Mesendoderm (in vitro differentiated cells): ENCODE measurements at regions not wholly inside any gene's neighbourhood (a gene's known extent, or its start where the extent isn't known, plus 50 kb on each side); places are given as distances from the start of the nearest gene placed in this dataset.

Experiments
- DNase-seq: peaks from one replicate; pipeline ENCODE4 v3.0.0; 2013
- H2AK5ac ChIP-seq: 2 replicates; pipeline ENCODE4 v1.6.1; 2013; ENCODE audit warnings: low read length, inconsistent platforms
- H2BK120ac ChIP-seq: 2 replicates; pipeline ENCODE4 v1.6.1; 2013; ENCODE audit warnings: low read depth, mild to moderate bottlenecking, low read length, moderate library complexity, mixed read lengths
- H2BK15ac ChIP-seq: replicated peaks from 2 replicates; pipeline ENCODE4 v1.6.1; 2013; ENCODE audit warnings: low read depth, mild to moderate bottlenecking, moderate library complexity
- H2BK5ac ChIP-seq: 2 replicates; pipeline ENCODE4 v1.6.1; 2013; ENCODE audit warnings: low read length, inconsistent platforms
- H3K18ac ChIP-seq: 2 replicates; pipeline ENCODE4 v1.6.1; 2013; ENCODE audit warnings: mild to moderate bottlenecking, low read length, mixed read lengths
- H3K23ac ChIP-seq: one replicate; pipeline ENCODE4 v1.6.1; 2013; ENCODE audit warnings: low read length
- H3K27ac ChIP-seq: 2 replicates; pipeline ENCODE4 v1.5.1; 2013; ENCODE audit warnings: low read depth, mild to moderate bottlenecking, inconsistent platforms, low read length, moderate library complexity
- H3K27me3 ChIP-seq: 2 replicates; pipeline ENCODE4 v1.6.1; 2013; ENCODE audit warnings: low read length, control low read depth, mild to moderate bottlenecking, inconsistent platforms; ENCODE audit not compliant: insufficient read depth, poor library complexity
- H3K36me3 ChIP-seq: 2 replicates; pipeline ENCODE4 v1.6.1; 2013; ENCODE audit warnings: low read length, inconsistent platforms; ENCODE audit not compliant: control insufficient read depth, insufficient read depth
- H3K4ac ChIP-seq: one replicate; pipeline ENCODE4 v1.6.1; 2013; ENCODE audit warnings: low read depth, mild to moderate bottlenecking, low read length, moderate library complexity
- H3K4me1 ChIP-seq: 2 replicates; pipeline ENCODE4 v1.6.1; 2013; ENCODE audit warnings: low read depth, low read length, inconsistent platforms; ENCODE audit not compliant: control insufficient read depth
- H3K4me2 ChIP-seq: 2 replicates; pipeline ENCODE4 v1.6.1; 2013; ENCODE audit warnings: low read length
- H3K4me3 ChIP-seq: 2 replicates; pipeline ENCODE4 v1.5.1; 2013; ENCODE audit warnings: mild to moderate bottlenecking, low read length
- H3K56ac ChIP-seq: one replicate; pipeline ENCODE4 v1.6.1; 2013; ENCODE audit warnings: low read length
- H3K79me1 ChIP-seq: 2 replicates; pipeline ENCODE4 v1.6.1; 2013; ENCODE audit warnings: low read length, inconsistent platforms
- H3K79me2 ChIP-seq: 2 replicates; pipeline ENCODE4 v1.6.1; 2013; ENCODE audit warnings: mild to moderate bottlenecking, low read length; ENCODE audit not compliant: control insufficient read depth, insufficient read depth
- H3K9ac ChIP-seq: 2 replicates; pipeline ENCODE4 v1.6.1; 2013; ENCODE audit warnings: low read length, inconsistent platforms
- H4K5ac ChIP-seq: one replicate; pipeline ENCODE4 v1.6.1; 2013; ENCODE audit warnings: low read length
- H4K8ac ChIP-seq: one replicate; pipeline ENCODE4 v1.6.1; 2013; ENCODE audit warnings: low read depth, mild to moderate bottlenecking, control low read depth, low read length, moderate library complexity
- WGBS: extraction: QIAGEN DNeasy Blood & Tissue Kit; methylation state at CpG from one replicate; pipeline ENCODE4 v1.1.7; 2013; ENCODE audit warnings: low lambda C conversion rate, missing lambda C conversion rate; ENCODE audit not compliant: insufficient coverage; ENCODE audit errors: extremely low coverage; 5-methylcytosine and 5-hydroxymethylcytosine counted together

DNA sequence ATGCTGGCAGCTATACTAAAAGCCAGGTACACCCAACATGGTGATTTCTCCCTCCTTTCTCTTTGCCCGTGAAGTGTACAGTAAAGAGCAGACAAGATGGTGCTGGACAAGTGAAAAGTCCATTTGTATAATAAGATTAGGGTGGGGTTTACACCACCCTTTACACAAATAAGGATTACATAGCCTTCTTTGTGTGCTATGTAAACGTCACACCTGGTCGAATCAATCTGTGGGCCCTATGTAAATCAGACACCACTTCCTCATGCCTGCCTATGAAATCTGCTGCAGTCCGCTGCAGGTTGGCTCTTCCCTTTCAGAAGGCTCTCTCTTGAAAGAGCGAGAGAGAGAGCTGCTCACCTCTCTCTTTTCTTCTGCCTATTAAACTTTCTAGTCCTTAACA lies 1054.3 kb upstream of the SLC39A10 start:
- DNase-seq = no peak
- Histone ChIP-seq H3K4me3 (no peak overlapping the region), H3K79me2 (no peaks in the 10 kb centered on the region), H2BK15ac (no peak overlapping the region), H3K27ac (no peak overlapping the region), H3K9ac (no peak overlapping the region), H3K23ac (no peak overlapping the region), H3K4me1 (no peaks in the 10 kb centered on the region), H4K8ac (no peak overlapping the region), H2BK120ac (no peak overlapping the region), H3K27me3 (no peaks in the 10 kb centered on the region), H2BK5ac (no peak overlapping the region), H3K4me2 (no peak overlapping the region), H3K79me1 (no peaks in the 10 kb centered on the region), H2AK5ac (no peak overlapping the region), H3K36me3 (no peaks in the 10 kb centered on the region), H4K5ac (no peak overlapping the region), H3K56ac (no peak overlapping the region), H3K4ac (no peak overlapping the region), H3K18ac (no peak overlapping the region)
- no CpG with 5 or more reads among the region's 5 CpGs for WGBS

DNA sequence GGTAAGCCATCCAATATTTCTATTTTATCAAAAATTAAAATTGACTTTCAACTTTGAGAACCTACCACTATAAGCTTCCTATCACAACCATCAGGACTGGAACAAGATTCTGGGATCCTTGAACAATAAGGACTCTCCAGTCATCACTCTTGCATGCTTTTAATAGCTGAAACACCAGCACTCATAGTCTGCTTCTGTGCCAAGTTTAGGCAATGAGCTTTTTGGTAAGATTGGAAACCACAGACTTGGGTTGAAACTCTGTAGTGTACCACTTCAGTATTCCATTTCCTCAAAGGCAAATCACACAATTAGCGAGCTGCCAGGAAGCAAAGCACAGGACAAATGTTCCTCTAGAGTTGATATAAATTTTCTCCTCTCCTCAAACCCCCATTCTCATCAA lies 1065.8 kb upstream of the SLC39A10 start:
- Histone ChIP-seq H3K4ac (no peak overlapping the region), H3K4me2 (no peak overlapping the region), H3K79me2 (no peaks in the 10 kb centered on the region), H4K5ac (no peak overlapping the region), H3K27ac (no peak overlapping the region), H3K79me1 (no peaks in the 10 kb centered on the region), H3K9ac (no peak overlapping the region), H3K4me3 (no peak overlapping the region), H3K18ac (no peak overlapping the region), H4K8ac (no peak overlapping the region), H3K4me1 (no peaks in the 10 kb centered on the region), H3K36me3 (no peaks in the 10 kb centered on the region), H2BK15ac (no peak overlapping the region), H2BK120ac (no peak overlapping the region), H3K27me3 (no peaks in the 10 kb centered on the region), H2BK5ac (no peak overlapping the region), H3K56ac (no peak overlapping the region), H2AK5ac (no peak overlapping the region), H3K23ac (no peak overlapping the region)
- WGBS = no CpG with 5 or more reads among the region's 1 CpG
- no peak for DNase-seq

DNA sequence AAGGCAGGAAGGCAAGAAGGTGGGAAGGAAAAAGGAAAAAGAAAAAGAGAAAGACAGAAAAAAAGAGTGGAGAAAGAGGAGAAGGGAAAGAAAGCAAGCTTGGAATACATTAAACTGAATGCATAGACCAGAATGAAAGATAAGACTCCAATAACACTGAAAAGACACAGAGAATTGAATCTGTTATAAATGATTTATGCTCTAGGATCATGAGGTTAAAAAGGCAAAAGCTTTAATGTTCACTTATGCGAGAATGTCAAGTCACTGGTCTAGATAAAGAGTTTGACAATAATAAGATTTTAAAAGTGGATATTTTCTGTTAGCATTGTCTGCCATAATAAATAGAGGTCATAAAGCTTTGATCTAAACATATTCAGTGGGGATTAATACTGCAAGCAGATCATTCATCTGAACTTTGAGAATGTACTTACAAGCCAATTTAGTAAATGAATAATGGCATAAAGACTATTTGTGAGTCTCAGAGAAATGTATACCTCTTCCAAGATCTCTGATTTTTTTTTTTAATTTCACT lies 1069.2 kb upstream of the SLC39A10 start:
- no peak overlapping the region for H3K4me2 ChIP-seq
- H3K9ac ChIP-seq = no peak overlapping the region
- WGBS = no CpG with 5 or more reads among the region's 1 CpG
- no peak overlapping the region for H4K5ac ChIP-seq
- no peak overlapping the region for H3K4ac ChIP-seq
- H3K18ac ChIP-seq = no peak overlapping the region
- H2BK120ac ChIP-seq = no peak overlapping the region
- no peak overlapping the region for H3K4me3 ChIP-seq
- H3K36me3 ChIP-seq = no peaks in the 10 kb centered on the region
- H3K27ac ChIP-seq = no peak overlapping the region
- H3K56ac ChIP-seq = no peak overlapping the region
- no peaks in the 10 kb centered on the region for H3K79me2 ChIP-seq
- no peak overlapping the region for H2AK5ac ChIP-seq
- DNase-seq = no peak
- H3K4me1 ChIP-seq = no peaks in the 10 kb centered on the region
- no peaks in the 10 kb centered on the region for H3K79me1 ChIP-seq
- H4K8ac ChIP-seq = no peak overlapping the region
- H3K27me3 ChIP-seq = no peaks in the 10 kb centered on the region
- H2BK15ac ChIP-seq = no peak overlapping the region
- H3K23ac ChIP-seq = no peak overlapping the region
- no peak overlapping the region for H2BK5ac ChIP-seq

DNA sequence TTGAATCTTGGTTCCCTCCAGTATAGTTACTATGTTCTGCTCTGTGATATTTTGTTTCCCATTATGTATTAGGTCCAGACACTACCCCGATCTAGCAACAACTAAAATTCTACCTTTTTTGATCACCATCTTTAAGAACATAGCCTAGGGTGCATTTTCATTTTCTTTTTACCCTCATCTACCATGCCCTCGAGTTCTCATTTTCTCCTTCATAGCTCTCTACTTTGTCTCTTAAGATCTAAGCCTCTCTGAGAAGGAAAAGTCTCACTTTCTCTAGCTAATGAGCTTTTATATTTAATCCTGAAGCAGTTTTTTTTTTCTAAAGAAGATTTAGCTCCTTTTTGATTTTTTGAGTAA lies 1089.4 kb upstream of the SLC39A10 start:
- Histone ChIP-seq H3K23ac (no peak overlapping the region), H3K27me3 (no peaks in the 10 kb centered on the region), H3K4me2 (no peak overlapping the region), H3K4ac (no peak overlapping the region), H2AK5ac (no peak overlapping the region), H4K8ac (no peak overlapping the region), H2BK120ac (no peak overlapping the region), H3K79me2 (no peaks in the 10 kb centered on the region), H4K5ac (no peak overlapping the region), H2BK15ac (no peak overlapping the region), H3K36me3 (no peaks in the 10 kb centered on the region), H3K56ac (no peak overlapping the region), H3K4me1 (no peaks in the 10 kb centered on the region), H3K79me1 (no peaks in the 10 kb centered on the region), H2BK5ac (no peak overlapping the region), H3K18ac (no peak overlapping the region), H3K4me3 (no peak overlapping the region), H3K27ac (no peak overlapping the region), H3K9ac (no peak overlapping the region)
- WGBS = no CpG with 5 or more reads among the region's 2 CpGs
- DNase-seq = no peak

DNA sequence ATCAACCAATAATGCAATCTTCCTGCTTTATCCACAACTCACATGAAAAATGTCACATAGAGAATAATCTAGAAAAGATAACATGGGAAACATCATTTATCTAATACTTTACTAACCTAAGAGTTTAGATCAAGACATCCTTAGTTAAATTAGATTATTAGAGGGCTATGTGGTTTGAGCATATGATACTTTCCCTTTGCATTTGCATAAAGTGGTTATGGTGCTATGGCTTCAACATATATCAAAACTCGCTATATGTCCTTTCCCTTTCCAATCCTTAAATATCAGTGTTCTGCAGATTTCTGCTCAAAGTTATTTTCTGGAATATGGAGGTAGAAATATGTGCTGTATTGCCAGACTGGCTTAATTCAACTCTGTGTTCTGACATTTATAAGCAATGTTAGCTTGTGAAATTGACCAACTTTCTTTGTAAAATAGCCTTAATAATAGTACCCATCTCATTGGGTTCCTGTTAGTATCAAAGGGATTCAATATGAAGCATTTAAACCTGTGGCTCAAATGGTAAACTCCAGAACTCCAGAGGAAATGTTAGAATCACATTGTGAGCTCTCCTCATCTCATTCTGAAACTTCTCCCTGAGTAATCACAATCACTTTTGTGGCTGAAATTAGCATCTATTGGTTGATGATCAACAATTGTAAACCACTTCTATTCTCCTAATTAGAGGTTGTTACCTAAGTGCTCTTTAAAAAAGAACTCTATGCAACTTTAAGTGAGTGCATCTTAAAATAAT lies 1089.9 kb upstream of the SLC39A10 start:
- Histone ChIP-seq H4K8ac (no peak overlapping the region), H2BK15ac (no peak overlapping the region), H3K4ac (no peak overlapping the region), H4K5ac (no peak overlapping the region), H3K56ac (no peak overlapping the region), H3K4me1 (no peaks in the 10 kb centered on the region), H2BK5ac (no peak overlapping the region), H3K4me2 (no peak overlapping the region), H3K9ac (no peak overlapping the region), H3K27me3 (no peaks in the 10 kb centered on the region), H2AK5ac (no peak overlapping the region), H3K27ac (no peak overlapping the region), H3K4me3 (no peak overlapping the region), H3K36me3 (no peaks in the 10 kb centered on the region), H3K79me1 (no peaks in the 10 kb centered on the region), H2BK120ac (no peak overlapping the region), H3K79me2 (no peaks in the 10 kb centered on the region), H3K23ac (no peak overlapping the region), H3K18ac (no peak overlapping the region)
- DNase-seq = no peak
- WGBS = no CpG with 5 or more reads among the region's 1 CpG

DNA sequence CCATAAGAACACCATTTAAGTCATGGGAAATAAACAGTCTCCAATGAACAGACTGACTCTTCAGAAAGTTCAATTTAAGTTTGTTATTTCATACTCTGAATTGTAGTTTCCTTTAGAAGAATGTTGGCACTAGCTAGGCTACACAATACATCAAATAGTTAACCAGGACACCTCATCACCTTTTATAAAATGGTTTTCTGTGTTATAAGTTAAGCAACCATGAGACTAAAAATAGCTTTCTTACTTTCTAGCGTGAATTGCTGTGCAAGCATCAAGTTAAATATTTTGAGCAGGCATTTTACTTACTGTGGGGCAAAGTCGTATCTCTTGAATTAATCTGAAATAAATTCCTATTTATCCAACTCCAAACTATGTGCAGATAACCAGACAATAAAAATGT lies 1092.6 kb upstream of the SLC39A10 start:
- Histone ChIP-seq H3K9ac (no peak overlapping the region), H3K4me3 (no peak overlapping the region), H3K4me2 (no peak overlapping the region), H2AK5ac (no peak overlapping the region), H3K36me3 (no peaks in the 10 kb centered on the region), H4K8ac (no peak overlapping the region), H2BK5ac (no peak overlapping the region), H3K4me1 (no peaks in the 10 kb centered on the region), H3K4ac (no peak overlapping the region), H3K79me1 (no peaks in the 10 kb centered on the region), H3K27me3 (no peaks in the 10 kb centered on the region), H3K23ac (no peak overlapping the region), H3K27ac (no peak overlapping the region), H2BK120ac (no peak overlapping the region), H3K79me2 (no peaks in the 10 kb centered on the region), H2BK15ac (no peak overlapping the region), H4K5ac (no peak overlapping the region), H3K18ac (no peak overlapping the region), H3K56ac (no peak overlapping the region)
- DNase-seq = no peak
- no CpG with 5 or more reads among the region's 2 CpGs for WGBS
